ENCODE measurements at regions not wholly inside any gene's neighbourhood (a gene's known extent, or its start where the extent isn't known, plus 50 kb on each side); places are given as distances from the start of the nearest gene placed in this dataset.

DNA sequence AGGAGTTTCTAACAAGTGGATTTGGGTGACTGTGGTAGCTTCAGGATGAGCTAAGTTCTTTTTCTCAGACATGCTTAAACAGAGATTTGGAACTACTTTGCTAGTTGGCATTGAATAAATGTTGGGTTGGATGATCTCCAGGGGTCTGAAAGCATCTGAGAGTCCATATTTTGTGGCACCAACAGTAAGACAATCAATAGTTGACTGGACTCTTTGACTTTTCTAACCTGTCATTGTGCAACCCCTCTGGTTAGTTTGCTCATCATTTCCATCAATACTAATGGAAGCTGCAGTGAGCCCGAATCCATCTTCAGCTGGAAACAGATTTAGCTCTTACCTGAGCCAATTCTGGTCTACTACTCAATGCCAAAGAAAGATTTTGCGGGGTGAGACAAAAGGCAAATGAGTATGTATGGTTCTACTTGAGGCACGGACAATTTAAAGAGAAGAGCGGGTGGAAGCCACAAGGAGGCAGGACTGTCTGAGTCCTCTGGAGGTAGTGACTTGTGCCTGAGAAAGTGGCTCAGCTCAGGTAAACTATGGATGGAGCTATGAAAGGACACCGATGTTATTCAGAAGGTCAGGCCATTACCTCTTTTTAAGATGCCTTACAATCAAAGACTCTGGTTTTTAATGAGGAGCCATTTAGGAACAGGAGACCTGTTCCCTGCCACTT, 118.7 kb downstream of the MID1IP1 start:
- ChIA-PET POLR2A (no interaction called here), CTCF (no interaction called here)
- H3K4me1 Mint-ChIP-seq (ENCODE audit: low read depth): peaks cover 2% of the 10 kb centered on the region
- TF ChIP-seq, protein P1, sequence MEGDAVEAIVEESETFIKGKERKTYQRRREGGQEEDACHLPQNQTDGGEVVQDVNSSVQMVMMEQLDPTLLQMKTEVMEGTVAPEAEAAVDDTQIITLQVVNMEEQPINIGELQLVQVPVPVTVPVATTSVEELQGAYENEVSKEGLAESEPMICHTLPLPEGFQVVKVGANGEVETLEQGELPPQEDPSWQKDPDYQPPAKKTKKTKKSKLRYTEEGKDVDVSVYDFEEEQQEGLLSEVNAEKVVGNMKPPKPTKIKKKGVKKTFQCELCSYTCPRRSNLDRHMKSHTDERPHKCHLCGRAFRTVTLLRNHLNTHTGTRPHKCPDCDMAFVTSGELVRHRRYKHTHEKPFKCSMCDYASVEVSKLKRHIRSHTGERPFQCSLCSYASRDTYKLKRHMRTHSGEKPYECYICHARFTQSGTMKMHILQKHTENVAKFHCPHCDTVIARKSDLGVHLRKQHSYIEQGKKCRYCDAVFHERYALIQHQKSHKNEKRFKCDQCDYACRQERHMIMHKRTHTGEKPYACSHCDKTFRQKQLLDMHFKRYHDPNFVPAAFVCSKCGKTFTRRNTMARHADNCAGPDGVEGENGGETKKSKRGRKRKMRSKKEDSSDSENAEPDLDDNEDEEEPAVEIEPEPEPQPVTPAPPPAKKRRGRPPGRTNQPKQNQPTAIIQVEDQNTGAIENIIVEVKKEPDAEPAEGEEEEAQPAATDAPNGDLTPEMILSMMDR (IDR thresholded peaks at IDR 0.05): no peak
- H3K27ac Mint-ChIP-seq: no peak overlapping the region
- H3K27me3 Mint-ChIP-seq: no peaks in the 10 kb centered on the region
- DNase-seq (no peak), ATAC-seq (no peak)
- H3K9me3 Mint-ChIP-seq: no peaks in the 10 kb centered on the region
- no peaks in the 10 kb centered on the region for H3K36me3 Mint-ChIP-seq (ENCODE audit: low read depth)
- intact Hi-C loops (cut with micrococcal nuclease): no loop called here
- H3K4me3 Mint-ChIP-seq: no peak overlapping the region

DNA sequence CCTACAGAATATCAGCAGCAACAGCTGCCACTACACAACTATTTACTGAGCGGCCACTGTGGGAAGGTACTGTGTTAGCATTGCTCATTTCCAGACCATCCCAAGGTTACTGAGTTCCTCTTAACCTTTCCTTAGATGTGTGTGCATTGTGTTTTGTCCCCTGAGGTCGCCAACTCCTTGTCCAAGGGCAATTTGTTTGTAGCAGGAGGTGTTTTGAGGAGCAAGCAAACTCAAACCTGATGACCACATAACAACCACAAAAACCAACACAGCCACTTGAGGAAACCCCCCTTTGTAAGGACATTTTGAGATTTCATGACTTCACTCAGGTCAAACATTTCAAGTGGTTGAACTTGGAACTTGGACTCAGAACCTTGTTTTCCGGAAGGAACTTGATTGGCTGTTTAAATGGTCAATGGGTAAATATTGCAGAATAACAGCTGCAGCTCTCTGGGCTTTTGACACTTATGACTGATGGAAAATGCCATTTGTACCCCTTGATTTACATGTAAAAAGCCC, 122.3 kb downstream of the MID1IP1 start:
- intact Hi-C loops (cut with micrococcal nuclease): no loop called here
- Mint-ChIP-seq H3K27ac (no peak overlapping the region), H3K4me3 (no peak overlapping the region), H3K36me3 (ENCODE audit: low read depth) (no peaks in the 10 kb centered on the region), H3K27me3 (no peaks in the 10 kb centered on the region), H3K4me1 (ENCODE audit: low read depth) (no peaks in the 10 kb centered on the region), H3K9me3 (no peaks in the 10 kb centered on the region)
- no peak for DNase-seq
- ChIA-PET CTCF (no interaction called here), POLR2A (no interaction called here)
- ATAC-seq: no peak
- TF ChIP-seq, protein P1 (IDR thresholded peaks at IDR 0.05): no peak

DNA sequence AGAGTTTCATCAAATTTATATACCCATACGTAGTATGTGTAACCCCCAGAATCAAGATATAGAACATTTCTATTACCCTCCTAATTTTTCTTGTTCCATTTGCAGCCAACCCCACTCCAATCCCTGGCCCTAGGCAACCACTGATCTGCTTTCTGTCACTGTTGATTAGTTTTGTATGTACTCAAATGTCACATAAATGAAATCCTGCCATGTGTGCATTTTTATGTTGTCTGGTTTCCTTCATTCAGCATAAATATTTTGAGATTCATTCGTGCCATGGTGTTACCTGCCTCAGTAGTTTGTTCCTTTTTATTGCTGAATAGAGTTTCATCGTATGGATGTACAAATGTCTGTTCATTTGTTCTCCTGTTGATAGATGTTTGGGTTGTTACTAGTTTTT, 126.3 kb downstream of the MID1IP1 start:
- no peak for ATAC-seq
- POLR2A ChIA-PET: no interaction called here
- no peak for DNase-seq
- TF ChIP-seq, protein P1 (IDR thresholded peaks at IDR 0.05): no peak
- Mint-ChIP-seq H3K36me3 (ENCODE audit: low read depth) (no peaks in the 10 kb centered on the region), H3K27ac (no peak overlapping the region), H3K9me3 (no peaks in the 10 kb centered on the region), H3K4me1 (ENCODE audit: low read depth) (no peaks in the 10 kb centered on the region), H3K27me3 (no peaks in the 10 kb centered on the region), H3K4me3 (no peak overlapping the region)
- intact Hi-C loops (cut with micrococcal nuclease): no loop called here
- CTCF ChIA-PET: no interaction called here

DNA sequence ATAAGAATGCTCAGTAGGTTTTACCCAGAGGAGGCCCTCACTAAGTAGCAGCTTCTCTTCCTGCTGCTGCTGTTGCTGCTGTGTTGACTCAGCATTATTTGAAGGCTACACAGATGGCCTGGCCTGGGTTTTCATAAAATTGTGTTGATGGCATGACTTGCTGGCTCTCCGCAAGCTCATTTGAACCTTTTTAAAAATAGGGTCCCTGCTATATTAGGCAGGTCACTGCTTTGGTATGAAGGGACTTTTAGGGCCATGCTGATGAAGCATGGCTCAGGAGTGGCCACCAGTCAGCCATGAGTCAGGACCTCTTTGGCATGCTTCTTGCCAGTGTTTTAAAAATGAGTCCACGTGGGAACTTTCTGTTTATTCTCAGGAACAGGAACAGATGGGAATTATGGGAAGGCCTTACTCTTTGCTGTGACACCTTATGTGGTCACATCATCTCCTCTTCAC, 128.7 kb downstream of the MID1IP1 start:
- POLR2A ChIA-PET: no interaction called here
- CTCF ChIA-PET: no interaction called here
- H3K27me3 Mint-ChIP-seq: no peaks in the 10 kb centered on the region

DNA sequence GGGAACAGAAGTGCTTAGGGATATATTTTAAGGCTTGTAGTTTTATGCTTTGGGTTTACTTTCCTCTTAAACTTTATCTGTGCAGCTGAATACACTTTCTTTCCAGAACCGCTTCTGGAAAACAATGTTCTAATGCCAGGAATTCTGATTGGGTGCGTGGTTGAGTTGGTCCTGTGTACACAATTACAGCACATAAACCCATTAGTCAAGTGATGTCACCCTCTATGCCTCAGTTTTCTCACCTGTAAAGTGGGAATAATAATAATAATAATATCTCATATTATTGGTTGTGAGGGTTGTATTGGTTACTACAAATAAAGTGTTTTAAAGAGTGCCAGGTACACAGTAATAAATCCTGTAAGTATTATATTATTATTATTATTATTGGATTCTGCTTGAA, 129.2 kb downstream of the MID1IP1 start:
- H3K27ac Mint-ChIP-seq: no peak overlapping the region

More for the DNA sequence above, 128.7 kb downstream of the MID1IP1 start:
- Mint-ChIP-seq H3K9me3 (no peaks in the 10 kb centered on the region), H3K4me3 (no peak overlapping the region), H3K27ac (no peak overlapping the region), H3K4me1 (ENCODE audit: low read depth) (no peaks in the 10 kb centered on the region), H3K36me3 (ENCODE audit: low read depth) (no peaks in the 10 kb centered on the region)
- no peak for DNase-seq
- TF ChIP-seq, protein P1 (IDR thresholded peaks at IDR 0.05): no peak
- no peak for ATAC-seq
- intact Hi-C loops (cut with micrococcal nuclease): no loop called here

More for the DNA sequence above, 129.2 kb downstream of the MID1IP1 start:
- no peaks in the 10 kb centered on the region for H3K27me3 Mint-ChIP-seq
- CTCF ChIA-PET: no interaction called here
- no peak overlapping the region for H3K4me3 Mint-ChIP-seq
- TF ChIP-seq, protein P1 (IDR thresholded peaks at IDR 0.05): no peak
- POLR2A ChIA-PET: no interaction called here
- no peaks in the 10 kb centered on the region for H3K9me3 Mint-ChIP-seq
- no peak for DNase-seq
- no peaks in the 10 kb centered on the region for H3K36me3 Mint-ChIP-seq (ENCODE audit: low read depth)
- H3K4me1 Mint-ChIP-seq (ENCODE audit: low read depth): no peaks in the 10 kb centered on the region
- intact Hi-C loops (cut with micrococcal nuclease): no loop called here
- ATAC-seq: no peak
